ENCODE measurements at regions not wholly inside any gene's neighbourhood (a gene's known extent, or its start where the extent isn't known, plus 50 kb on each side); places are given as distances from the start of the nearest gene placed in this dataset.

GRCh38 chr15:39530480-39531342 is 50.2 kb upstream of the THBS1 start:
- Histone ChIP-seq H2AFZ (ENCODE audit: low read length) (no peak overlapping the region), H3K27ac (ENCODE audit: low read depth, low read length) (no peak overlapping the region), H3K4me2 (ENCODE audit: insufficient read depth, low read length) (no peak overlapping the region), H3K79me2 (ENCODE audit: insufficient read depth, low read length) (no peaks in the 10 kb centered on the region), H3K27me3 (ENCODE audit: insufficient read depth, low read length) (no peaks in the 10 kb centered on the region), H3K36me3 (ENCODE audit: insufficient read depth, low read length) (no peaks in the 10 kb centered on the region), H4K20me1 (ENCODE audit: insufficient read depth, low read length) (no peaks in the 10 kb centered on the region), H3K4me3 (ENCODE audit: insufficient read depth, low read length) (no peak overlapping the region), H3K4me1 (ENCODE audit: insufficient read depth, low read length) (no peaks in the 10 kb centered on the region), H3K9me3 (ENCODE audit: low read depth, low read length) (no peaks in the 10 kb centered on the region)
- TF ChIP-seq CTCF (IDR thresholded peaks at IDR 0.05; ENCODE audit: extremely low read depth, low read depth, low read length), result no peak
- DNase-seq (ENCODE audit: insufficient read length, low spot score, missing footprints), result no peak

All from osteoblast (primary cell).